HEK293T (cell line): ENCODE measurements at regions not wholly inside any gene's neighbourhood (a gene's known extent, or its start where the extent isn't known, plus 50 kb on each side); places are given as distances from the start of the nearest gene placed in this dataset.

Source experiments
- CTCF ChIA-PET: fragments of 350-600 bp; formaldehyde crosslinking; extraction: SDS; loops from one replicate; lab custom pipeline; 2021; ENCODE audit warnings: antibody characterized with exemption, inconsistent platforms; lab: Yijun Ruan, JAX
- POLR2A ChIA-PET: fragments of 350-600 bp; formaldehyde crosslinking; extraction: SDS; loops from one replicate; lab custom pipeline; 2020; ENCODE audit warnings: antibody characterized with exemption, inconsistent platforms; lab: Yijun Ruan, JAX
- DNase-seq: peaks from one replicate; pipeline ENCODE4 v3.0.0; 2012; ENCODE audit warnings: mixed read lengths; ENCODE audit errors: extremely low spot score
- ARNT ChIP-seq: fragments of 450-650 bp; IDR thresholded peaks from 2 replicates; pipeline ENCODE4 v1.6.1; 2017; ENCODE audit warnings: mild to moderate bottlenecking
- BHLHE40 ChIP-seq: fragments of 450-650 bp; IDR thresholded peaks from 2 replicates; pipeline ENCODE4 v1.6.1; 2016; ENCODE audit warnings: mild to moderate bottlenecking, moderate library complexity, borderline replicate concordance
- CTBP1 ChIP-seq: fragments of 450-650 bp; IDR thresholded peaks from 2 replicates; pipeline ENCODE4 v1.6.1; 2016; ENCODE audit warnings: borderline replicate concordance
- ELF4 ChIP-seq: fragments of 450-650 bp; IDR thresholded peaks from 2 replicates; pipeline ENCODE4 v1.6.1; 2017; ENCODE audit warnings: antibody characterized with exemption
- FOXA1 ChIP-seq: fragments of 450-650 bp; IDR thresholded peaks from 2 replicates; pipeline ENCODE4 v1.6.1; 2016; ENCODE audit warnings: mild to moderate bottlenecking
- FOXK2 ChIP-seq: fragments of 450-650 bp; IDR thresholded peaks from 2 replicates; pipeline ENCODE4 v1.6.1; 2016; ENCODE audit warnings: mild to moderate bottlenecking
- FOXM1 ChIP-seq: fragments of 450-650 bp; IDR thresholded peaks from 2 replicates; pipeline ENCODE4 v1.6.1; 2017; ENCODE audit warnings: mild to moderate bottlenecking, borderline replicate concordance
- HDGF ChIP-seq: fragments of 450-650 bp; IDR thresholded peaks from 2 replicates; pipeline ENCODE4 v1.6.1; 2017; ENCODE audit warnings: antibody characterized with exemption, borderline replicate concordance
- L3MBTL2 ChIP-seq: fragments of 450-650 bp; conservative IDR thresholded peaks from 2 replicates; pipeline ENCODE4 v1.6.1; 2016; ENCODE audit warnings: mild to moderate bottlenecking
- LEF1 ChIP-seq: fragments of 450-650 bp; IDR thresholded peaks from 2 replicates; pipeline ENCODE4 v1.6.1; 2017; ENCODE audit warnings: mild to moderate bottlenecking, borderline replicate concordance
- NFRKB ChIP-seq: fragments of 450-650 bp; IDR thresholded peaks from 2 replicates; pipeline ENCODE4 v1.6.1; 2016; ENCODE audit warnings: mild to moderate bottlenecking, moderate library complexity
- SP1 ChIP-seq: fragments of 450-650 bp; IDR thresholded peaks from 2 replicates; pipeline ENCODE4 v1.6.1; 2017
- SUZ12 ChIP-seq: fragments of 450-650 bp; IDR thresholded peaks from 2 replicates; pipeline ENCODE4 v1.6.1; 2016; ENCODE audit warnings: mild to moderate bottlenecking
- TARDBP ChIP-seq: fragments of 450-650 bp; IDR thresholded peaks from 2 replicates; pipeline ENCODE4 v1.6.1; 2016
- ZNF384 ChIP-seq: fragments of 450-650 bp; IDR thresholded peaks from 2 replicates; pipeline ENCODE4 v1.6.1; 2016
- TF ChIP-seq, protein P1 (sequence below): fragments of 450-650 bp; IDR thresholded peaks from 2 replicates; pipeline ENCODE4 v1.6.1; 2016

GRCh38 chr5:141747152-141748141, 65.4 kb upstream of the ARAP3 start:
- TF ChIP-seq SP1 (no peak), FOXK2 (no peak), BHLHE40 (no peak)
- POLR2A ChIA-PET, result no interaction called here
- CTCF ChIA-PET, result no interaction called here
- peak; percentile 42 for DNase-seq

GRCh38 chr5:141746395-141746794, 64.4 kb upstream of the ARAP3 start:
- POLR2A ChIA-PET, result no interaction called here
- TF ChIP-seq FOXM1 (no peak), NFRKB (no peak), CTBP1 (no peak)
- DNase-seq, result no peak
- CTCF ChIA-PET, result no interaction called here

DNA sequence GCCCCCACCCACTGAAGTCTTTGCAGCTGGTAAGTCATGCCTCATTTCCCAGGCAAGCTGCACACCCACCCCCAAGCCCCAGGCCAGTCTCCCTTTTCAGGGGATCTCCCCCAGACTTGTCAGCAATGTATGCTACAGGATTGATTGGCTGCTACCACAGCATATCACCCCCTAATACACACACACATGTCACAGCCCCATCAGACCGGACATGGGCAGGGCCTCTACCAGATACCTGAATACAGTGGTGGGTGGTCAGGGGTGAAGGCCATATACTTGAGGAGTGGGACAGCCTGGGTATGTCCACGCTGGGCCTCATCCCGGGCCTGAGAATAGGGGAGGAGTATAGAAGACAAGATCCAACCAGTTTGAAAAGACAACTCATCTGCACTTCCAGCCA, 63.4 kb upstream of the ARAP3 start:
- ChIA-PET POLR2A (no interaction called here), CTCF (no interaction called here)
- TF ChIP-seq LEF1 (no peak), NFRKB (no peak), CTBP1 (no peak), FOXA1 (no peak), SP1 (no peak), FOXK2 (no peak), BHLHE40 (no peak), FOXM1 (no peak), HDGF (no peak), TARDBP (no peak), ZNF384 (no peak)
- no peak for DNase-seq

DNA sequence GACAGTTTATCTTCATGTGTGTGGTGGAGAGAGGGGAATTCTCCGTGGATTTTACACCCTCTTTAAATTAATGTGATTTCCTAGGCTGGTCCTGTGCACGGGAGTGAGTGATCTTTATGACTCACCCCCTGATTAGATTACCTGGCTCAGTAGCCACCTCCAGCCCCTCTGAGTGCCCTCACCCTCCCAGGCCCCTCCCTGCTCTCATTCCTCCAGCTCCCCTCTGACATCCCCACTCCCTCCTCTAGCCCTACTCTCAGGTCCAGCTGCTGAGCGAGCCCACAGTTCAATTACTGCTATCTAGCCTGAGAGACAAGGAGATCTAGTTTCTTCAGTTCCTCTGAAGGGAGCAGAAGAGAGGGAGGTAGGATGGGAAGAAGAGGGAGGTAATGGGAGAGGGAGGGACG, 61.8 kb upstream of the ARAP3 start:
- POLR2A ChIA-PET, result no interaction called here
- no peak for DNase-seq
- CTCF ChIA-PET, result interaction anchor here (1.2 kb wide), 1 partner anchor 14 kb away, joined by 3 read pairs; no protein-coding TSS in a partner anchor
- TF ChIP-seq L3MBTL2 (no peak), FOXA1 (no peak), ELF4 (no peak), SUZ12 (no peak), BHLHE40 (no peak), ARNT (no peak), TARDBP (no peak), FOXK2 (no peak), NFRKB (no peak), HDGF (no peak), SP1 (no peak), FOXM1 (no peak), LEF1 (no peak), CTBP1 (no peak), ZNF384 (no peak)
- TF ChIP-seq, protein P1, sequence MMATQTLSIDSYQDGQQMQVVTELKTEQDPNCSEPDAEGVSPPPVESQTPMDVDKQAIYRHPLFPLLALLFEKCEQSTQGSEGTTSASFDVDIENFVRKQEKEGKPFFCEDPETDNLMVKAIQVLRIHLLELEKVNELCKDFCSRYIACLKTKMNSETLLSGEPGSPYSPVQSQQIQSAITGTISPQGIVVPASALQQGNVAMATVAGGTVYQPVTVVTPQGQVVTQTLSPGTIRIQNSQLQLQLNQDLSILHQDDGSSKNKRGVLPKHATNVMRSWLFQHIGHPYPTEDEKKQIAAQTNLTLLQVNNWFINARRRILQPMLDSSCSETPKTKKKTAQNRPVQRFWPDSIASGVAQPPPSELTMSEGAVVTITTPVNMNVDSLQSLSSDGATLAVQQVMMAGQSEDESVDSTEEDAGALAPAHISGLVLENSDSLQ, result no peak

- CTCF ChIA-PET, result interaction anchor here (1.2 kb wide), 1 partner anchor 15 kb away, joined by 3 read pairs; no protein-coding TSS in a partner anchor
- POLR2A ChIA-PET, result no interaction called here
- peak; percentile 49 for DNase-seq
Measured at GRCh38 chr5:141742866-141743851, 61.1 kb upstream of the ARAP3 start.

DNA sequence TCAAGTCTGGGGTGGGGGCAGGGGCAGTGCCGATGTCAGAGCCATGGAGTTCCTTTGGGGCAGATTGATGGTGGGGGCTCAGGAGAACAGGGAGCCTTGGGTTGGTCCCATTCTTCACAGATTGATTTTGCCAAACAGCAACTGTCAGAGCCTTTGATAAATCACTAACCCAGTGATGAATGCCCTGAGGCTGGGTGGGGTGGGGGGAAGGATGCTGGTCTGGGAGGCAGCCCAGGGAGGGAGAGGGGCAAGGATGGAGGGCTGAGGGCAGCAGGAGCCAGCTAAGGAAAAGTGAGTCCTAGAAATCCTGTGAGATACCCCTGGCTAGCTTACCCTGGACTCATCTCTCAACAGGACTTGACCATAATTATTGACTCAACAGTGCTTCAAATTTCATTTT, 60.1 kb upstream of the ARAP3 start:
- ChIA-PET CTCF (no interaction called here), POLR2A (no interaction called here)
- TF ChIP-seq SP1 (no peak), LEF1 (no peak)
- DNase-seq, result no peak

More at GRCh38 chr5:141742866-141743851, 61.1 kb upstream of the ARAP3 start:
- TF ChIP-seq ARNT (no peak), CTBP1 (no peak)

GRCh38 chr5:141740885-141741284, 58.9 kb upstream of the ARAP3 start:
- TF ChIP-seq CTBP1, result no peak
- no peak for TF ChIP-seq TARDBP
- no peak for TF ChIP-seq NFRKB
- TF ChIP-seq FOXA1, result no peak
- no peak for TF ChIP-seq BHLHE40
- no peak for TF ChIP-seq SUZ12
- TF ChIP-seq HDGF, result no peak
- no peak for TF ChIP-seq L3MBTL2
- no peak for TF ChIP-seq FOXM1
- ChIA-PET CTCF (no interaction called here), POLR2A (no interaction called here)
- no peak for DNase-seq
